ENCODE measurements at regions not wholly inside any gene's neighbourhood (a gene's known extent, or its start where the extent isn't known, plus 50 kb on each side); places are given as distances from the start of the nearest gene placed in this dataset.

GRCh38 chr15:61721418-61721817 lies 338.8 kb downstream of the VPS13C start:
- no peak for TF ChIP-seq CTCF (IDR thresholded peaks at IDR 0.05; ENCODE audit: poor library complexity, severe bottlenecking)
- TF ChIP-seq POLR2AphosphoS5 (IDR thresholded peaks at IDR 0.05): no peak
- TF ChIP-seq TAF1 (IDR thresholded peaks at IDR 0.05; ENCODE audit: low read depth): no peak
- TF ChIP-seq EZH2 (IDR thresholded peaks at IDR 0.05; ENCODE audit: borderline replicate concordance, insufficient read depth, low read length, poor library complexity, severe bottlenecking): no peak
- TF ChIP-seq EP300 (conservative IDR thresholded peaks at IDR 0.05; ENCODE audit: poor library complexity, severe bottlenecking): no peak

Data from neural cell (in vitro differentiated cells).